PC-9 (cell line): ENCODE measurements at regions not wholly inside any gene's neighbourhood (a gene's known extent, or its start where the extent isn't known, plus 50 kb on each side); places are given as distances from the start of the nearest gene placed in this dataset.

ENCODE experiments used
- BruUV-seq: library from RNA; stranded (reverse); fragments of 400-500 nt; replicated peaks from 2 replicates; lab custom pipeline; 2021; lab: Mats Ljungman, UMichigan
- CTCF ChIA-PET: fragments of 300-600 bp; sonication (Branson Sonifier 250); formaldehyde crosslinking; loops from one replicate; lab custom pipeline; 2022; ENCODE audit warnings: antibody characterized with exemption; lab: Charles Lee
- POLR2A ChIA-PET: fragments of 300-600 bp; sonication (Branson Sonifier 250); formaldehyde crosslinking; loops from one replicate; lab custom pipeline; 2022; ENCODE audit warnings: antibody characterized with exemption; ENCODE audit not compliant: unreplicated experiment; lab: Charles Lee
- DNase-seq, 2 experiments: peaks; one replicate each; pipeline versions ENCODE4 v3.0.0 to v3.0.0-alpha.2; 2015 to 2022; ENCODE audit warnings: mixed read lengths in 1 of 2
- H2AFZ ChIP-seq: fragments of 200-600 bp; sonication (generic); 2 replicates; pipeline ENCODE4 v1.8.1; 2017; ENCODE audit warnings: antibody characterized with exemption
- H3F3A ChIP-seq: fragments of 200-600 bp; sonication (generic); 2 replicates; pipeline ENCODE4 v1.8.1; 2017; ENCODE audit warnings: antibody characterized with exemption, mild to moderate bottlenecking, low read depth; ENCODE audit not compliant: insufficient read depth
- H3K27ac ChIP-seq: fragments of 200-600 bp; sonication (generic); 2 replicates; pipeline ENCODE4 v1.6.1; 2016; ENCODE audit warnings: mixed run types
- H3K27me3 ChIP-seq: fragments of 200-600 bp; sonication (generic); 2 replicates; pipeline ENCODE4 v1.6.1; 2016; ENCODE audit warnings: low read depth, mixed run types; ENCODE audit not compliant: insufficient read depth
- H3K36me3 ChIP-seq: fragments of 200-600 bp; sonication (generic); 2 replicates; pipeline ENCODE4 v1.6.1; 2016; ENCODE audit warnings: low read depth, mixed run types
- H3K4me1 ChIP-seq: fragments of 200-600 bp; sonication (generic); replicated peaks from 2 replicates; pipeline ENCODE4 v1.6.1; 2016; ENCODE audit warnings: mixed run types; ENCODE audit not compliant: insufficient read depth
- H3K4me2 ChIP-seq: fragments of 200-600 bp; sonication (generic); 2 replicates; pipeline ENCODE4 v1.6.1; 2017; ENCODE audit warnings: mixed run types
- H3K4me3 ChIP-seq: fragments of 200-600 bp; sonication (generic); 2 replicates; pipeline ENCODE4 v1.6.1; 2016; ENCODE audit warnings: mixed run types
- H3K79me2 ChIP-seq: fragments of 200-600 bp; sonication (generic); 2 replicates; pipeline ENCODE4 v1.6.1; 2017; ENCODE audit warnings: low read depth, mixed run types
- H3K9me2 ChIP-seq: fragments of 200-600 bp; sonication (generic); 2 replicates; pipeline ENCODE4 v1.8.1; 2017; ENCODE audit warnings: mild to moderate bottlenecking; ENCODE audit not compliant: insufficient read depth
- H3K9me3 ChIP-seq: fragments of 200-600 bp; sonication (generic); 2 replicates; pipeline ENCODE4 v1.8.1; 2016; ENCODE audit warnings: low read depth; ENCODE audit not compliant: insufficient read depth
- H4K20me1 ChIP-seq: fragments of 200-600 bp; sonication (generic); 2 replicates; pipeline ENCODE4 v1.8.1; 2017; ENCODE audit not compliant: insufficient read depth
- EZH2 ChIP-seq: fragments of 200-600 bp; sonication (generic); IDR thresholded peaks from 2 replicates; pipeline ENCODE4 v1.8.0; 2017; ENCODE audit warnings: antibody characterized with exemption, low read depth
- intact Hi-C: fragments of 100-400 bp; cut with micrococcal nuclease; formaldehyde crosslinking; loops from one replicate; pipeline ENCODE4 v1.10.0; 2022; ENCODE audit not compliant: unreplicated experiment
- TF ChIP-seq, protein P1 (sequence below): fragments of 200-600 bp; sonication (generic); conservative IDR thresholded peaks from 2 replicates; pipeline ENCODE4 v1.6.1; 2017; ENCODE audit warnings: mixed run types, antibody characterized with exemption, mild to moderate bottlenecking, moderate library complexity

DNA sequence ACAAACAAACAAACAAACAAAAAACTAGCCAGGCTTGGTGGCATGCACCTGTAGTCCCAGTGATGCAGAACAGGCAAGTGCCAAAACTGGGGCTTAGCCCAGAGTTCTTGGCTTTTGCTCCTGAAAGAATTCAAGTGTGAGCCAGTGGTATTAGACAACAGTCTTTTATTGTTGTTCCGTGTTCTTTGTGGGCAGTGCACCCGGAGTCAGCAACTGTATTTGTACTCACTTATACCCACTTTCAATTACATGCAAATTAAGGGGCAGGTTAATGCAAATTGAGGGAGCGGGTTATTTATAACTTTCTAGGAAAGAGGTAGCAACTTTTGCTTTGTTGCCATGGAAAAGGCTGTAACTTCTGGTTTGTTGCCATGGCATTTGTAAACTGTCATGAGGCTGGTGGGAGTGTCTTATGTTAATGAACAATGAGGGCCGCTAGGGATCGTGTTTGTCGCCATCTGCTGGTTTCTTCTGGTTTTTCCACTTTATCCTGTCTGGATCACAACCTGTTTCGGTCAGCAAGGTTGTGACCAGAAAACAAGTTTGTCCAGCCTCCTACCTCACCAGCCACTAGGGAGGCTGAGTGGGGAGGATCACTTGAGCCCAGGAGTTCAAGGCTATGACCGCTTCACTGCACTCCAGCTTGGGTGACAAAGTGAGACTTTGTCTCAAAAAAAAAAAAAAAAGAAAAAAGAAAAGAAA is 88.8 kb upstream of the ESX1 start:
- no peaks in the 10 kb centered on the region for H3K79me2 ChIP-seq
- H3K4me2 ChIP-seq: 0 out of 2 replicates have a peak overlapping the region, but pooled peaks have one; percentile 13
- no peaks in the 10 kb centered on the region for H3K36me3 ChIP-seq
- DNase-seq: peak; percentile 53 to 81
- peak overlapping the region; percentile 16; the same call in 1 of the 2 replicates for H3K27ac ChIP-seq
- ChIA-PET POLR2A (no interaction called here), CTCF (no interaction called here)
- 0 out of 2 replicates have a peak, but pooled peaks cover 4% of the 10 kb centered on the region for H3K9me3 ChIP-seq
- intact Hi-C loops: loop anchor here (1.0 to 10.0 kb wide), 3 partner anchors 33 to 146 kb away; no protein-coding TSS in a partner anchor
- no TSS peak for BruUV-seq
- no peak overlapping the region for H2AFZ ChIP-seq
- peaks cover 5% of the 10 kb centered on the region; the same call in 1 of the 2 replicates for H3F3A ChIP-seq
- H3K4me1 ChIP-seq: peaks cover 8% of the 10 kb centered on the region; the same call in 1 of the 2 replicates
- no peak overlapping the region for H3K4me3 ChIP-seq
- no peaks in the 10 kb centered on the region for H4K20me1 ChIP-seq
- H3K27me3 ChIP-seq: no peaks in the 10 kb centered on the region
- TF ChIP-seq EZH2: no peak
- TF ChIP-seq, protein P1, sequence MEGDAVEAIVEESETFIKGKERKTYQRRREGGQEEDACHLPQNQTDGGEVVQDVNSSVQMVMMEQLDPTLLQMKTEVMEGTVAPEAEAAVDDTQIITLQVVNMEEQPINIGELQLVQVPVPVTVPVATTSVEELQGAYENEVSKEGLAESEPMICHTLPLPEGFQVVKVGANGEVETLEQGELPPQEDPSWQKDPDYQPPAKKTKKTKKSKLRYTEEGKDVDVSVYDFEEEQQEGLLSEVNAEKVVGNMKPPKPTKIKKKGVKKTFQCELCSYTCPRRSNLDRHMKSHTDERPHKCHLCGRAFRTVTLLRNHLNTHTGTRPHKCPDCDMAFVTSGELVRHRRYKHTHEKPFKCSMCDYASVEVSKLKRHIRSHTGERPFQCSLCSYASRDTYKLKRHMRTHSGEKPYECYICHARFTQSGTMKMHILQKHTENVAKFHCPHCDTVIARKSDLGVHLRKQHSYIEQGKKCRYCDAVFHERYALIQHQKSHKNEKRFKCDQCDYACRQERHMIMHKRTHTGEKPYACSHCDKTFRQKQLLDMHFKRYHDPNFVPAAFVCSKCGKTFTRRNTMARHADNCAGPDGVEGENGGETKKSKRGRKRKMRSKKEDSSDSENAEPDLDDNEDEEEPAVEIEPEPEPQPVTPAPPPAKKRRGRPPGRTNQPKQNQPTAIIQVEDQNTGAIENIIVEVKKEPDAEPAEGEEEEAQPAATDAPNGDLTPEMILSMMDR: peak; percentile 70
- H3K9me2 ChIP-seq: no peaks in the 10 kb centered on the region

DNA sequence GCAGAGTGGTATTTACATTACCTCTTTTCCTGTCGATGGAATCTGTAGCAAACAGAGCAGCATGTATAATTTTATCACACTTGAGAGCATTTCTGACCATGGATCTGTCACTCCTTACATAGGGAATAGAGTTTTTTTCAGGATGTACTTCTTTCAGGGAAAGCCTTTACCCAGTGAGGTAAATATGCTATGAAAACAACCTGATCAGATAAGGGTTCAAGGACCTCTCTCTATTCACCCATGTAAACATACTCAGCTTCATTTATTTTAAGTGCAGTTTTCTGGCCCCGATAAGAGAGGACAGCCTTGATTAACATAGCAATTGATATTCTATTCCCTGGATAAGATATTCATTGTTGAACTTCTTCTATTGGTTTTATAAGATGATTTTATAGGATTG is 87.3 kb upstream of the ESX1 start:
- H3K9me3 ChIP-seq: 0 out of 2 replicates have a peak, but pooled peaks cover 4% of the 10 kb centered on the region
- H3K36me3 ChIP-seq: 0 out of 2 replicates have a peak, but pooled peaks cover 4% of the 10 kb centered on the region
- no peaks in the 10 kb centered on the region for H3K27me3 ChIP-seq
- no peak for DNase-seq
- H3K79me2 ChIP-seq: no peaks in the 10 kb centered on the region
- no peaks in the 10 kb centered on the region for H4K20me1 ChIP-seq
- H2AFZ ChIP-seq: no peak overlapping the region
- no peak overlapping the region for H3K27ac ChIP-seq
- POLR2A ChIA-PET: no interaction called here
- peaks cover 6% of the 10 kb centered on the region; the same call in 1 of the 2 replicates for H3F3A ChIP-seq
- intact Hi-C loops: loop anchor here (5.0 to 10.0 kb wide), 2 partner anchors 67 to 145 kb away; no protein-coding TSS in a partner anchor
- no peak overlapping the region for H3K4me3 ChIP-seq
- no peaks in the 10 kb centered on the region for H3K9me2 ChIP-seq
- no TSS peak for BruUV-seq
- H3K4me1 ChIP-seq: peaks cover 11% of the 10 kb centered on the region
- no peak for TF ChIP-seq EZH2
- TF ChIP-seq, protein P1: no peak
- CTCF ChIA-PET: no interaction called here
- no peak overlapping the region for H3K4me2 ChIP-seq

DNA sequence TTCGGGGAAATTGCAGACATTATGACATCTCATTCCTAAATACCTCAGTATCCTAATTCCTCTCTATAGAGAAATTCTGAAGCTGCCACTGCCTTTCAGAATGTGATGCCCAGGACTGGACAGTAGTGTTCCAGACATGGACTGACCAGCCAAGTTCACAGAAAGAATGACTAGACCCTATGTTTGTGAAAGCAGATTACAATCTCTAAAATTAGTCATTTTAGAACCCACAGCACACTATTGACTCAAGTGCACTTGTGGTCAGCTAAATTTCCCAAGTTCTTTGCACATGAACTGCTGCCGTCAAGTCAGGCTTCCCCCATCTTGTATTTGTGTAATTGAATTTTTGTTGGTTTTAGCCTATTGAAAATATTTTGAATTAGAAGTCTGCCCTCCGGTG is 81.0 kb upstream of the ESX1 start:
- Histone ChIP-seq H3K79me2 (no peaks in the 10 kb centered on the region), H3K27ac (peak overlapping the region; percentile 90), H3K27me3 (no peaks in the 10 kb centered on the region), H3K4me2 (peak overlapping the region; percentile 56), H3F3A (peaks cover 38% of the 10 kb centered on the region), H3K36me3 (0 out of 2 replicates have a peak, but pooled peaks cover 4% of the 10 kb centered on the region), H3K4me3 (no peak overlapping the region), H4K20me1 (no peaks in the 10 kb centered on the region), H3K9me3 (0 out of 2 replicates have a peak, but pooled peaks cover 4% of the 10 kb centered on the region), H2AFZ (no peak overlapping the region), H3K4me1 (peaks cover 66% of the 10 kb centered on the region), H3K9me2 (no peaks in the 10 kb centered on the region)
- DNase-seq: peak; percentile 21 to 92
- intact Hi-C loops: loop anchor here (2.0 kb wide), 1 partner anchor 21 kb away; no protein-coding TSS in a partner anchor
- ChIA-PET POLR2A (interaction anchor here (0.7 kb wide), 1 partner anchor 97 kb away, joined by 3 read pairs; no protein-coding TSS in a partner anchor), CTCF (interaction anchor here (0.6 to 1.0 kb wide), 3 partner anchors 10 to 140 kb away, joined by 3 to 5 read pairs (median 5); no protein-coding TSS in a partner anchor)
- no TSS peak for BruUV-seq
- no peak for TF ChIP-seq EZH2
- TF ChIP-seq, protein P1: no peak
